H9 (cell line): ENCODE measurements at regions not wholly inside any gene's neighbourhood (a gene's known extent, or its start where the extent isn't known, plus 50 kb on each side); places are given as distances from the start of the nearest gene placed in this dataset.

Source experiments
- DNase-seq: peaks from one replicate; pipeline ENCODE4 v3.0.0-alpha.2; 2017
- H2AFZ ChIP-seq: one replicate; pipeline ENCODE4 v1.6.1; 2013; ENCODE audit warnings: mild to moderate bottlenecking, low read length, control low read depth, moderate library complexity
- H2AK5ac ChIP-seq: 2 replicates; pipeline ENCODE4 v1.6.1; 2013; ENCODE audit warnings: low read length, control low read depth, mixed read lengths; ENCODE audit not compliant: insufficient read length
- H2BK120ac ChIP-seq: one replicate; pipeline ENCODE4 v1.6.1; 2013; ENCODE audit warnings: low read depth, mild to moderate bottlenecking, low read length, control low read depth, inconsistent platforms; ENCODE audit not compliant: poor library complexity, severe bottlenecking
- H2BK12ac ChIP-seq: 2 replicates; pipeline ENCODE4 v1.6.1; 2013; ENCODE audit warnings: low read length, control low read depth, mixed read lengths, low read depth; ENCODE audit not compliant: insufficient read length
- H2BK15ac ChIP-seq: 2 replicates; pipeline ENCODE4 v1.6.1; 2013; ENCODE audit warnings: low read depth, low read length, control low read depth
- H2BK20ac ChIP-seq: one replicate; pipeline ENCODE4 v1.6.1; 2013; ENCODE audit warnings: low read depth, mild to moderate bottlenecking, low read length, control low read depth, inconsistent platforms; ENCODE audit not compliant: poor library complexity, severe bottlenecking
- H2BK5ac ChIP-seq: 2 replicates; pipeline ENCODE4 v1.6.1; 2013; ENCODE audit warnings: low read length, control low read depth, mixed read lengths; ENCODE audit not compliant: insufficient read length
- H3K14ac ChIP-seq: 2 replicates; pipeline ENCODE4 v1.6.1; 2013; ENCODE audit warnings: low read length, control low read depth; ENCODE audit not compliant: insufficient read depth
- H3K18ac ChIP-seq: 2 replicates; pipeline ENCODE4 v1.6.1; 2013; ENCODE audit warnings: low read depth, mild to moderate bottlenecking, mixed read lengths, low read length, control low read depth; ENCODE audit not compliant: insufficient read length
- H3K23ac ChIP-seq: 2 replicates; pipeline ENCODE4 v1.6.1; 2013; ENCODE audit warnings: low read length, control low read depth, mixed read lengths, low read depth; ENCODE audit not compliant: insufficient read length
- H3K23me2 ChIP-seq: 2 replicates; pipeline ENCODE4 v1.6.1; 2013; ENCODE audit warnings: low read depth, mild to moderate bottlenecking, mixed read lengths, low read length, control low read depth; ENCODE audit not compliant: insufficient read length, poor library complexity, severe bottlenecking
- H3K27ac ChIP-seq: 2 replicates; pipeline ENCODE4 v1.5.1; 2013; ENCODE audit warnings: low read length, control low read depth, mixed read lengths, low read depth; ENCODE audit not compliant: insufficient read length
- H3K27me3 ChIP-seq: 2 replicates; pipeline ENCODE4 v1.6.1; 2013; ENCODE audit warnings: low read length, control low read depth, inconsistent platforms; ENCODE audit not compliant: insufficient read depth
- H3K4ac ChIP-seq: 2 replicates; pipeline ENCODE4 v1.6.1; 2013; ENCODE audit warnings: low read depth, mild to moderate bottlenecking, control low read depth, inconsistent platforms, low read length, moderate library complexity
- H3K4me1 ChIP-seq: 2 replicates; pipeline ENCODE4 v1.6.1; 2013; ENCODE audit warnings: low read length, control low read depth, inconsistent platforms; ENCODE audit not compliant: insufficient read depth
- H3K4me2 ChIP-seq: 2 replicates; pipeline ENCODE4 v1.6.1; 2013; ENCODE audit warnings: low read length, control low read depth, mixed read lengths; ENCODE audit not compliant: insufficient read length, insufficient read depth
- H3K56ac ChIP-seq: 2 replicates; pipeline ENCODE4 v1.6.1; 2013; ENCODE audit warnings: low read depth, mild to moderate bottlenecking, mixed read lengths, low read length, control low read depth; ENCODE audit not compliant: insufficient read length
- H3K79me1 ChIP-seq: 2 replicates; pipeline ENCODE4 v1.6.1; 2013; ENCODE audit warnings: low read depth, mild to moderate bottlenecking, moderate library complexity, low read length, control low read depth, inconsistent platforms; ENCODE audit not compliant: insufficient read depth, poor library complexity, severe bottlenecking
- H3K79me2 ChIP-seq: 2 replicates; pipeline ENCODE4 v1.6.1; 2013; ENCODE audit warnings: low read length, control low read depth, inconsistent platforms; ENCODE audit not compliant: insufficient read depth
- H3K9ac ChIP-seq: 2 replicates; pipeline ENCODE4 v1.6.1; 2013; ENCODE audit warnings: low read length, control low read depth, mixed read lengths; ENCODE audit not compliant: insufficient read length; ENCODE audit errors: extremely low read depth
- H3K9me3 ChIP-seq: one replicate; pipeline ENCODE4 v1.6.1; 2013; ENCODE audit warnings: low read depth, low read length, inconsistent platforms; ENCODE audit not compliant: control insufficient read depth
- H3T11ph ChIP-seq: one replicate; pipeline ENCODE4 v1.6.1; 2013; ENCODE audit warnings: mild to moderate bottlenecking, low read length, control low read depth, inconsistent platforms
- H4K20me1 ChIP-seq: one replicate; pipeline ENCODE4 v1.6.1; 2013; ENCODE audit not compliant: control insufficient read depth, insufficient read length, insufficient read depth
- H4K5ac ChIP-seq: 2 replicates; pipeline ENCODE4 v1.6.1; 2013; ENCODE audit warnings: low read depth, mild to moderate bottlenecking, mixed read lengths, low read length, control low read depth; ENCODE audit not compliant: insufficient read length
- H4K8ac ChIP-seq: replicated peaks from 2 replicates; pipeline ENCODE4 v1.6.1; 2013; ENCODE audit warnings: low read length, control low read depth, mixed read lengths, low read depth; ENCODE audit not compliant: insufficient read length
- H4K91ac ChIP-seq: 2 replicates; pipeline ENCODE4 v1.6.1; 2013; ENCODE audit warnings: low read depth, mild to moderate bottlenecking, moderate library complexity, mixed read lengths, low read length, control low read depth; ENCODE audit not compliant: insufficient read length
- H3K27ac Mint-ChIP-seq, 3 experiments: 2 replicates in 2 of 3; 3 replicates in 1 of 3; pipeline ENCODE4 v1.8.0; 2020 to 2021; ENCODE audit warnings: mixed read lengths in 3 of 3, mild to moderate bottlenecking in 1 of 3, moderate library complexity in 1 of 3
- H3K27me3 Mint-ChIP-seq: 2 replicates; pipeline ENCODE4 v1.8.0; 2021; ENCODE audit warnings: low read depth, mild to moderate bottlenecking, moderate library complexity, mixed read lengths
- H3K36me3 Mint-ChIP-seq, 3 experiments: 2 replicates in 2 of 3; 3 replicates in 1 of 3; pipeline ENCODE4 v1.8.0; 2020 to 2021; ENCODE audit warnings: low read depth in 3 of 3, mixed read lengths in 3 of 3; ENCODE audit not compliant: insufficient read depth in 1 of 3
- H3K4me1 Mint-ChIP-seq, 2 experiments: 2 replicates each; pipeline ENCODE4 v1.8.0; 2020; ENCODE audit warnings: mixed read lengths in 2 of 2
- H3K4me3 Mint-ChIP-seq, 2 experiments: 2 replicates in 1 of 2; 3 replicates in 1 of 2; pipeline ENCODE4 v1.8.0; 2020 to 2021; ENCODE audit warnings: mild to moderate bottlenecking in 2 of 2, mixed read lengths in 2 of 2, moderate library complexity in 1 of 2
- H3K9me3 Mint-ChIP-seq, 2 experiments: 2 replicates in 1 of 2; 3 replicates in 1 of 2; pipeline ENCODE4 v1.8.0; 2020; ENCODE audit warnings: mild to moderate bottlenecking in 2 of 2, mixed read lengths in 2 of 2, moderate library complexity in 1 of 2
- CTCF ChIP-seq: fragments of 200-600 bp; sonication (generic); conservative IDR thresholded peaks from 3 replicates; pipeline ENCODE4 v1.8.0; 2021; ENCODE audit warnings: antibody characterized with exemption, mild to moderate bottlenecking
- WGBS: extraction: QIAGEN DNeasy Blood & Tissue Kit; methylation state at CpG from one replicate; pipeline ENCODE4 v1.1.7; 2013; ENCODE audit warnings: missing lambda C conversion rate, low lambda C conversion rate, mixed read lengths; ENCODE audit not compliant: insufficient read length; ENCODE audit errors: extremely low coverage; 5-methylcytosine and 5-hydroxymethylcytosine counted together

GRCh38 chr7:51772190-51772589, 455.6 kb upstream of the COBL start:
- Histone ChIP-seq H4K20me1 (no peaks in the 10 kb centered on the region), H3K27ac (no peak overlapping the region), H2BK120ac (no peak overlapping the region), H3K27me3 (no peaks in the 10 kb centered on the region), H2AK5ac (no peak overlapping the region), H4K91ac (no peak overlapping the region), H3K23me2 (no peaks in the 10 kb centered on the region), H2BK20ac (no peak overlapping the region), H3K9me3 (no peaks in the 10 kb centered on the region), H2BK12ac (no peak overlapping the region), H2BK15ac (no peak overlapping the region), H3K56ac (no peak overlapping the region), H3K23ac (no peak overlapping the region), H3K4me2 (no peak overlapping the region), H3K18ac (no peak overlapping the region), H3K9ac (no peak overlapping the region), H3K79me2 (no peaks in the 10 kb centered on the region), H4K5ac (no peak overlapping the region), H2BK5ac (no peak overlapping the region), H3K14ac (no peak overlapping the region), H3K4me1 (peaks cover 6% of the 10 kb centered on the region), H3T11ph (no peak overlapping the region), H3K79me1 (no peaks in the 10 kb centered on the region), H2AFZ (no peak overlapping the region), H3K4ac (no peak overlapping the region), H4K8ac (no peak overlapping the region)
- Mint-ChIP-seq H3K4me1 (peaks cover 21 to 23% of the 10 kb centered on the region in 2 experiments), H3K36me3 (no peaks in the 10 kb centered on the region), H3K27ac (no peak overlapping the region), H3K9me3 (no peaks in the 10 kb centered on the region), H3K4me3 (no peak overlapping the region), H3K27me3 (no peaks in the 10 kb centered on the region)
- no peak for TF ChIP-seq CTCF
- DNase-seq = no peak
- whole genome bisulfite sequencing = no CpG with 5 or more reads among the region's 2 CpGs
